GM21367 (cell line): ENCODE measurements at regions not wholly inside any gene's neighbourhood (a gene's known extent, or its start where the extent isn't known, plus 50 kb on each side); places are given as distances from the start of the nearest gene placed in this dataset.
"Not testable (repeated sequence)": the region's sequence is repeated elsewhere in the genome, so short reads cannot be mapped to it uniquely, and the experiment has no call there.

Experiments
- ATAC-seq: cut with Tn5 transposase; IDR thresholded peaks from one replicate; pipeline ENCODE4 v1.9.1; 2021; ENCODE audit not compliant: unreplicated experiment

DNA sequence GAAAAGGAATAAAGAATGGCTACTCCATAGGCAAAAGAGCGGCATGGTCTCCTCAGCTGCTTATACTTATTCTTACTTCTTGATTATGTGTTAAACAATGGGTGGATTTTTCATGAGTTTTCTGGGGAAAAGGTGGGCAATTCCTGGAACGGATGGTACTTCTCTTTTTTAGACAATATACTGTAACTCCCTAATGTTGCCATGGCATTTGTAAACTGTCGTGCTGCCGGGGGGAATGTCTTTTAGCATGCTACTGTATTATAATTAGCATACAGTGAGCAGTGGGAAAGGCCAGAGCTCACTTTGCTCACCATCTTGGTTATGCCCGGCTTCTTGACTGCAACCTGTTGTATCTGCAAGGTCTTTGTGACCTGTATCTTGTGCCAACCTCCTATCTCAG, 372.1 kb upstream of the AKR1E2 start:
- ATAC-seq, result no peak

DNA sequence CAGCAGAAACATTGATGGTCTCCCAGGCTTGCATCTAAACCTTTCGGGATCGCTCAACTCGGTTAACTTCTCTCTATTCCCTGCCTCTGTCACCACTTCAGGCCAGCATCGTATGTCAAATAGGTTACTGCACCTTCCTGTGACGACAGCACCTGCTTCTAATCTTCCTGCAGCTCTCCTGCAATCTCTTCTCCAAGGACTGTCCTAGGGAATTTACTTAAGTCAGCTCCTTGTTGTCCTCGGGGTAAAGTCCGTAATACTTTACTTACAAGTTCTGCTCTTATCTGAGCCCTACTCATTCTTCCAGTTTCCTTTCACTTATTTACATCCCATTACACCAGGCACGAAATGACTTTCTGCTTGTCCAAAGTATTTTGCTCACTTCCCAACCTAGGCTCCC, 372.7 kb upstream of the AKR1E2 start:
- no peak for ATAC-seq

DNA sequence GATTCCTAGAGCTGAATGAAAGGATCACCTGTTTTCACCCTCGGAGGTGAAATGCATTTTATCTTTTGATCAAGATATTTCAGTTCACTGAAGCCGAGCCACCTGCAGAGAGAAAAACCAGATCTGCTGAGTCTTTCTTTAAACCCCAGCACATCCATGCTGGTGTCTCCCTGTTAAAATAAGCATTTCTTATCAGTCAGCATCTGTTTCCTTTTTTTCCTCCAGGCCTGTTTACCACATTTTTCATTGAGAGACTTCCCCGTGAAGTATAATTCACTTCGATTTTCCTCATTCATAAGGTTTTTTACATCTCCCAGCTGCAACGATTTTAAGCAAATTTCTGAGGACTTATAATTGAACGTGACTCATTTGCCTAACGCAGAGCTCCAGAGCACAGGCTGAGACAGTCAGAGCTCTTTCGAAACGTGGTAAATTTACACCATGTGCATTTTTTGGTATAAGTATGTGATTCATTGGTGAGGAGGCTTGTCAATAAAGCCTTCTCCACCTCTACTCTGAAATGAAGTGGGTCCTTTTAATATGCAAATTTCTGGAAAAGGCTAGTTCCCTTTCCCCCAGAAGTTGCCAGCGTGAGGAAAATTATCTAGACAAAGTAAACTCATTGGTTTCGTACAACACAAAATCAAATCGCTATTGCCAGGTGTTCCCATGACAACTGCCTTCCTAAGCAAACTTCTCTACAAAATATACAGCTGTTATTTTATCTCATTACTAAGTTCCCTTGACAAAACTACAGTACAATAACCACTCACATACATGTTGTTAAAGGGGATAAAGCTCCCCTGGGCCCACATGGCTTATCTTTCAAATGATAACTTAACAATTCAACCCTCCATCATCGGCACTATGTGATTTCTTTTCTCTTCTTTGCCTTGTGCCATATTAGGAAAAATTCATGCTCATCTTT, 374.8 kb upstream of the AKR1E2 start:
- no peak for ATAC-seq

DNA sequence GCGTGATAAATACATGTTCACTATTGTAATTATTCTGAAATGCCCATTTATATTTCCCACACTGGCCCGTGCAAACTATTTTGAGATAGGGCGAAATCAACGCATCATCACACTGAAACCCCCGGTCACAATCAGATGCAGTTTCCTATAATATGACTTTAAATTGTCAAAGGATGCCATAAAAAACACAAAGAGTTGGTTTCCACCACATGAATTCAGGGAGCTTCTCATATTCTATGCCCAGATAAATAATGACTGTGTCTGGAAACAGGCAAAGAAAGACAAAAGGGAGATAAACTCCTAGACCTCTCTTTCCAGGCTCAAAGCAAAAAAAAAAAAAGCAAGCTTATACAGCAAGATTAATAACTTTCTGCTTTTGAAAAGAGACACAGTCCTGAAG, 375.8 kb upstream of the AKR1E2 start:
- no peak for ATAC-seq

DNA sequence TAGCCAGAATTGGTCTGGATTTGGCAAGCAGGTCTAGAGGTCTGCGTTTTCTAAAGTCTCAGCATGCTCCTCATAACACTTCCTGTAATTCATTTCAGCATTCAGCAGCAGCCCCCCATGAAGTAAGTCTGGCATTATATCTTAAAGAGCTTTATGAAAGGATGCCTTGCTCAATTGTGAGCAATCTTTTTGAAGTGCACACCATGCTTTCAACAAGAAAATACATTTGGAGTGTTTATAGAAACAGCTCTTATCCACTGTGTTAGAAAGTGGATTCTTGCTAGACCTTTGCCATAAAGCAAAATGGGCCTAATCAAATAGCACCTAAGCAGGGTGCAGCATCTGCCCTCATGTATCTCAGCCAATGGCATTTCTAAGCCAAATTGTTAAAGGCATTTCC, 378.0 kb upstream of the AKR1E2 start:
- no peak for ATAC-seq

DNA sequence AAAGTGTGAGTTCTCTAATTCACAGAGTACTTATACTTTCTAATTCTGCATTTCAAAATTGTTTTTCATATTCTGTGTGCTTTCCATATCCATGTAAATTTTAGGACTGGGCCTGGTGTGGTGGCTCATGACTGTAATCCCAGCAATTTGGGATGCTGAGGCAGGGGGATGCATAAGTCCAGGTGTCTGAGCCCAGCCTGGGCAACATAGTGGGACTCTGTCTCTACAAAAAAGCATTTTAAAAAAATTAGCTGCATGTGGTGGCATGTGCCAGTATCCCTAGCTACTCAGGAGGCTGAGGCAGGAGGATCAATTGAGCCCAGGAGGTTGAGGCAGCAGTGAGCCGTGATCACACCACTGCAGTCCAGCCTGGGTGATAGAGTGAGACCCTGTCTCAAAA, 382.6 kb upstream of the AKR1E2 start:
- no peak for ATAC-seq

DNA sequence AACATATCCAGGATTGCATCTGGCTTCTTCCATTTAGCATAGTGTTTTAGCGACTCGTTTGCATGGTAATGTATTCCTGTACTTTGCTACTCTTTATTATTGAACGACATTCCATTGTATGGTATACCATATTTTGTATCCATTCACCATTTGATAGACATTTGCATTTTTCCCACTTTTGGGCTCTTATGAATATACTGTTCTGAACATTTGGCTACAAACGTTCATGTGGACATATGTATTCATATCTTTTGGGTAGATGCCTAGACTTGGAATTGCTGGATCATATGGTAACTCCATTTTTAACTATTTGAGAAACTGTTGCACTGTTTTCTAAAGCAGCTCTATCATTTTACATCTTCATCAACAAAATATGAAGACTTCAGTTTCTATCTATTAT, 383.7 kb upstream of the AKR1E2 start:
- no peak for ATAC-seq

DNA sequence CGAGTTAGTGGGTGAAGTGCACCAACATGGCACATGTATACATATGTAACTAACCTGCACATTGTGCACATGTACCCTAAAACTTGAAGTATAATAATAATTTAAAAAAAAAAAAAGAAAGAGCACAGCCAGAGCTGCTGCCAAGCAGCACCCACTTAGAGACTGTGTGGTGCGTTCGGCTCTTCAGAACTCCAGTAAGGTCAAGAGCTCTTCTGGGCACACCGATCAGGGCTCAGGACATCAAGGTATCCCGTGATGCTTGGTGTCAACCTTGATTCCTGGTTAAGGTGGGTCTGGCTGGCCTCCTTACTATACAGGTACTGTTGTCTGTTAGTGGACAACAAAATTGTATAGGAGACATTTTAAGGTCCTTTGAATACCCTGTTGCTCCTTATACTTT, 385.7 kb upstream of the AKR1E2 start:
- ATAC-seq, result no peak

DNA sequence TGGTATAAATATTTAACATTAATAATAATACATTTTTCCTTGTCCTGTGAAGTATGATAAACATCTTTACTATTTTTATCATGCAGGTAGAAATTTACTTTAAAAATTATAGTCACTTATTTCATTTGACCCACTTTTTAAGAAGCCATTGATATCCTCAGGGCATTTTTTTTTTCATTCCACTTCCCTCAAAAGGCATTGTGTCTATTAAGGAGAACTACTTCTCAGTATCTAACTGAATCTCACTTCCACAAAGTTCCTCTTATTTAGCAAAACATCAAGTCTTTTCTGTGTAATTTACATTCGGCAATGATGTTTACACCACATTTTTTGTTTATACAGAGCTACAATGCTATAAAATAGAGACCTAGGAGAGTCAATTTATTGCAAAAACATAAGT, 388.2 kb upstream of the AKR1E2 start:
- ATAC-seq, result no peak

DNA sequence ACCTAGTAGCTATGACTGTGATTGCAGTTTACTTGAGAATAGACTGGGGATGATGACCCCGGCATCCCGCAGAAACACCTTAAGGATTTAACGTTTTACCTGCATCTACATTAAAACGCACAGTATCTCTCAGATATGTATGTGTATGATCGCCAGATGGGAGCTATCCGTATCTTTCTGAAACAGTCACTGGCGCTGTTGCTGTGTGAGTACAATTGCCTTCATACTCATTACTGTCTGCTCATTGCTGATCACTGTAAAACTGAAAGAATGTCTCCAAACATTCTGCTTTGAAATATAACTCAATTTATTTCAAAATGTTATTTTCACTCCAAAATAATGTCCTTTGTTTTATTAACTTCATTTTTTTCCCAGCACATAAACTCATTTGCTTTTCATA, 388.9 kb upstream of the AKR1E2 start:
- ATAC-seq, result no peak

DNA sequence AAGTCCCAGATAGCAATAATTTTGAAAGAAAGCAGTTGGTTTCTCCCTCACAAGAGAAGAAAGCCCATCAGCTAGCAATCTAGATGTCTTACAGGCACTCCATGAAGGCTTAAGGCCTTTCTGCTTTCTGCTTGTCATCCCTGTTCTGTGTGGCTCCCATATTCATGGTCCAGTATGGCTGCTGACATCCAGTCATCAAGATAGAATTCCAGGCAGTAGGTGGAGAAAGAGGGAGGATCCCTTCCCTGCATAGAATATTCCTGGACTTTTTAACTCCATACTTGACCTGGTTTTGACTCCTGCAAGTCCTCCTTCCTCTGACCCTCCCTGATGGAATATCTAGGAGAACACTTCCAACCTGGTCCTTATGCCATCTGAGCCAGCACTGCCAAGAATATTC, 389.9 kb upstream of the AKR1E2 start:
- no peak for ATAC-seq

DNA sequence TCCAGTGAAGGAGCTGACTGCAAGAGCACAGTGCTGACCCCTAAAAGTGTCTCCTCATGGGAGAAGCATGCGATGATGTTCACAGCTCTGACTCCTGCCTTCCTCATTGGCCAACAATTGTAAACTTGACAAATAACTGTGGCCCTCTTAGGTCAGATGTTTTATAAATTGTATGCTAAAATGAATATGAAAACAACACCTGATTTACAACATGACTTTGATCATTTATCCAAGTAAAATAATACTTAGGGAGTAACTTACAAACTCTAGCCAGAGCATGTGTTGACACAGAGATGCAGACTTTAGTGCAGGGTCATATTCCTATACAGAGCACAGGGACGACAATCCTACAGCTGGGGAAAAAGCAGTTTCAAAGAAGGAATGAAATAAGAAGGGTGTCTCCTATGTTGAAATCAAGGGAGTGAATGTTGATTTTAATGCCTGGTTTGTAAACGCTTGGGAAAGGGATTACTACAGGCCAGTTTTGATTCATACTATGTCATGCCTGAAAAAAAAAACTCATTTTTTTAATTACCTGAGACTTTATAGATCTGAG, 391.4 kb upstream of the AKR1E2 start:
- no peak for ATAC-seq

DNA sequence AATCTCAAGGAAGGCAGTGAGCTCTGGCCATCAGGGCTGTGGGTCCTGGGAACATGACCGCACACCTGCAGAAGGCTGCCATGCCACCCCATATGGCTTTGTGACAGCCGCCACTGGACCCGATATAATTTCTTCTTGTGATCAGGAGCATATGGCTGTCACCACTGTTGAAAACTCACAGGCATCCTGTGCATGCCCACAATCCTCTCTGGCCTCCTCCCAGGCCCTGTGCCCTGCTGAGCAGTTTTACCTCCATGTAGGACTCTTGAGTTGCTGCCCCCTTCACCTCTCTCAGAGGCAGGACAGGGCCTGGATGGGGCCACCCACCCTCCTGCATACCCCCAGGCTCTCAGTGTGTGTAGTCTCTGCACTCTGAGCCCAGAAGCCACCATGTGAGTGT, 391.9 kb upstream of the AKR1E2 start:
- no peak for ATAC-seq

DNA sequence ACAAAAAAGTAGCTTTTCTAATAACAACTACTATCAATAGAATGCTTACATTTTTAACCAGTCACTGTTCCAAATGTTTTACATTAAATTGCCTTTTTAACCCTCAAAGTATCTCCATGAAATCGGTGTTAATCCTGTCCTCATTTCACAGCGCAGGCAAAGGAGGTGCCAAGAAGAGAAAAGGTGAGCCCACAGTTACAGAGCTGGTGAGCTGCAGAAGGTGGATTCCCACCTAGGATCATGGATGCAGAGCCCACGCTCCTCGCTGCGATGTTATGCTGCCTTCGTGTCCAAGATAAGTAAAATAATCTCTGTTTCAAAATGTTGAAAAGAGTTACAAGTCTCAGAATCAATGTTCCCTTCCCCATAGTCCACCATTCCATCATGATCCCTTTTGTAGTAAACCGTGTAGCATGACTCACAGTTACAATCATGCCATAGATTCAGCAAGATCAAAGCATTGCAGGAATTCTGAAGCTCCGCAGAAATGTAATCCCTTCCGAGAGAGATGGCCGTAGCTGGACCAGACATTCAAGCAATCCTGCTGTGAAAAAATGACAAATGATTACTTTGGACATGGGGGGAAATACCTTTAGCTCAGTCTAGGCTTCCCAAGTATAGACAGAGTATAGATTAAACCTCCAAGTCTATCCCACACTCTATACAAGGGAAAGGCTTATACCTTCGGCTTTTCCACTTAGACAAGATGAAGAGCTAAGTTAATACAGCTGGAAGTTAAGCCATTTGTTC, 394.7 kb upstream of the AKR1E2 start:
- ATAC-seq, result no peak

DNA sequence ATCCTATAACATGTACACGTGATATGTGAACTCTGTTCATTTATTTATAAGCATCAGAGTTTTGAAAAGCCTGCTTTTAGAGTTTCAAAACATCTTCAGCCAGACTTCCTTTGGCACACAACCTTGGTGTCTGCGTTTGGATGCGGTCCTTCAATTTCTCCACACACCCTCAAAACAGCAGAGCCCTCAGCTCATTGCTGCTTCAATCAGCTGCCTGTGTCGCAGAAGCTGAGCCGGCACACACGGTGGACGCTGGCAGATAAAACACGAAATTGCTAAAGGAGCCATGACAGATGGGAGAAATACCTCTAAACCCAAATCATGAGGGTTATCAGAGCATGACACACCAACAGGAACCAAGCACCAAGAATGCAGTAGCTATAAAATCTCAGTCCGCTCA, 396.4 kb upstream of the AKR1E2 start:
- ATAC-seq, result no peak

DNA sequence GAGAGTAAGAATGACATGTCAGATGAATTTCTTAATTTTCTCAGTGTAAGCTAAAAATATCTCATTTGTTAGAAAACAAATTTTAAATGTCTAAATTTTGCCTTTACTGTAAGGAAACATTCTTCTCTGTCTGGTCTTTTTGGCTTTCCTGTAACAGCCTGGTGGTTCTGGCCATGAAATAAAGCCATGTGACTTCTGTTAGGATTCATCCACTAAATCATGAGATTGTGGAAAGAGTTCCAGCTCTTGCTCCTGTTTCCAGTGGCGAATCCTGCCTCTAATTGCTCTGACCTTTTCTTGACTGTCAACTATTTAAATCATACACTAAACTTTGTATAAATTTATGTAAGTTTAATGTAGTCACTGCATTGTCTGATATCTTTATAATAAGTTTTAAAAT, 398.5 kb upstream of the AKR1E2 start:
- no peak for ATAC-seq

DNA sequence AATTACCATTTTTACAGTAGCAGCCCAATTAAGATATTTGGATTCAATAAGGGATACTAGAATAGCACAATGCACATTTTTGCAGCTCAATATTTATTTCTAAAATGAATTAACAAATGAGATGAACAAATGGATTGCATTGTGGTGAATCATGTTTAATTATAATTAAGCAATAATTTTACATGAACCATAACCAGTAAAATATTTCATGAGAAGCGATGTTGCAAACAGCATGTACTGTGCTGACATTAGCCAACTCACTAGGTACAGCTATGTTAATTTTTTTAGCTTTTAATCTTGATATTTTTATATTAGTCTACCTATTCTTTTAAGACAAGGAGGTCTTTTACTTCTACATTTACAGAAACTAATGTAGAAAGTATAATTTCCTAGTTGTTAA, 399.1 kb upstream of the AKR1E2 start:
- no peak for ATAC-seq

DNA sequence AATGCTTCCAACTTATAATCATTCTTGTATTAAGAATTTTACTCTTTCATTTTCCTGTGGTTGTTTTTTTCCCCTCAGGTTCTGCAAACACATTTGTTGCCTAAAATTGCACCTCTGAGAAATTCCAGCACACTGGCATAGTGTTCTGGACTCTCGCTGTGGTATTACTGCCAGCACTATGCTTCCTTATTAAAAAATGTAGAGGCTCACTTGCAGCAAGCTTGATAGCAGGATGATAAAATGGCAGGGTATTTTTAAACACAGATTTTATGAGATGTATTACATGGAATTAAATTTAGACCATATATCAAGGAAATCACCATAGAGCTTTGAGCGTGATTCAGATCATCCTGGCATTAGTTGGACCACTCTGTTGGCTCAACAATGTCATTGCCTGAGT, 416.7 kb upstream of the AKR1E2 start:
- ATAC-seq, result no peak

DNA sequence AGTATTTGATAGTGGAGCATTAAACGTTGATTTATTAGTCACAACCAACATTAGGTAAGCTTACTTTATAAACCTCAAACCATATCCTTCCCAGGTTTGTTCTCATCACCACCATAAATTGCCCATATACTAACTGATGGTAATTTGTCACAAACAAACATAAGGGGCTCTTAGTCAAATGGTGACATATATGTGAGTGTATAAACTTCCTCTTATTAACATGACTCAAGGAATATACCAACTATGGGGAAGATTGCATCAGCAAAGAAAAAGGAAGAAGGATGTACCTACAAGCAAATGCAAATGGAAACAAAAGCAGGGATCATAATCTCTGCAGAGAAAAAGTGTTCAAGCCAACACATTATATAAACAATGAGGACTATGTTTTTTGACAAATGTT, 418.2 kb upstream of the AKR1E2 start:
- no peak for ATAC-seq

DNA sequence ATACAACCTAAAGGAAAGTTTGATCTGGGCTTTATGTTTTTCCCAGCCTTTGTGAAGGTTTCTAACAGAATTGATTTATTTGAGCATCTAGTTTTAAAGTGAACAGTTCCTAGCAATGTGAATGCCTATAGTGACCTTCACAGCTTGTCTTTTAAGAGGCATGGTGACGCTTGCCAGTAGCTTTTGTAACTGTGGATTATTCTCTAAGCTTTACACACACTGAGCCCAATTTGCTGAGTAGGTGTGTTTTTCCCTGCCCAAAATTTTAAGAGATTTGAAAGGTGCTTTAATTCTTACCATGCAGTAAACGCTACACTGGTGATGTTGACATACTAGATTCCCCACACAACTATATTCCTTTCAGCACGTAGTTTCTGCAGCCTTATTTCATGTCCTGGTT, 420.2 kb upstream of the AKR1E2 start:
- ATAC-seq, result no peak

DNA sequence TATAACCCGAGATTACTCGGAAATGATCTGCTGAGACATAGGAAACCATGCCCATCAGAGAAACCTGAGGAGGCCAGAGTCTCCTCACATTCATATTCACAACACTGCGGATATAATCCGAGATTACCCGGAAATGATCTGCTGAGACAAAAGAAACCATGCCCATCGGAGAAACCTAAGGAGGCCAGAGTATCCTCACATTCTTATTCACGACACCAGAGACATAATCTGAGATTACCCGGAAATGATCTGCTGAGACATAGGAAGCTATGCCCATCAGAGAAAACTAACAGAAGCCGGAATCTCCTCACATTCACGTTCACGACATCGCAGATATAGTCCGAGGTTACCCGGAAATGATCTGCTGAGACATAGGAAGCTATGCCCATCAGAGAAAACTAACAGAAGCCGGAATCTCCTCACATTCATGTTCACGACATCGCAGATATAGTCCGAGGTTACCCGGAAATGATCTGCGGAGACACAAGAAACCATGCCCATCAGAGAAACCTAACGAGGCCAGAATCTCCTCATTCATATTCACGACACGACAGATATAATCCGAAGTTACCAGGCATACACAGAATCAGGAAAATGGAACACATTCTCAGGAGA, 422.3 kb upstream of the AKR1E2 start:
- no peak for ATAC-seq

DNA sequence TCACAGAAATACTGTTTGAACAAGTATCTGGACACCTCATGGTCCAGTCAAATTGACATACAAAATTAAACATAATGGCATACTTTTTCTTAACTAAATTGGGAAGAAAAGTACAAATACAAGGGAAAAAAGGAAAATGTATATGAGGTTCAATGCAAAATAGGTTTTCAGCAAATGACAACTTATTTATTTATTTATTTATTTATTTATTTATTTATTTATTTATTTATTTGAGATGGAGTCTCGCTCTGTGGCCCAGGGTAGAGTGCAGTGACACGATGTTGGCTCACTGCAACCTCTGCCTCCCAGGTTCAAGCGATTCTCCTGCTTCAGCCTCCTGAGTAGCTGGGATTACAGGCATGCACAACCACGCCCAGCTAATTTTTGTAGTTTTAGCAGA, 424.9 kb upstream of the AKR1E2 start:
- not testable (repeated sequence) for ATAC-seq
